ENCODE measurements at regions not wholly inside any gene's neighbourhood (a gene's known extent, or its start where the extent isn't known, plus 50 kb on each side); places are given as distances from the start of the nearest gene placed in this dataset.

DNA sequence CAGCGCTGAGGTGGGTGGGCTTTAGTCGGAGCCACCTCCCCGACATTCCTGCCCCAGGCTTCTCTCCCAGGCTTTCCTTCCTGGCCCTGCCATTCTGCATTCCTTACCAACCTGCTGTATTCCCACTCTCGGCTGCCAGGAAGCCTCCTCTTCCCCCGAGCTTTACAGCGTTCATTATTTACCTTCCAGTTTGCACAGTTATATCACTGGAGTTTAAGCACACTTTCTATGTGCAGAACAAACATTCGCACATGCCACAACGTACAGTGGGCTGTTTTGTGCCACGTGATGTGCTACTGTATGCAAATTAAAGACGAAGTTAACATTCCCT is 246.3 kb downstream of the SOX11 start:
- ChIA-PET POLR2A (no interaction called here), CTCF (no interaction called here)
- ATAC-seq (no peak), DNase-seq (ENCODE audit: low spot score) (no peak)
- no peak overlapping the region for H3K27ac Mint-ChIP-seq
- no peaks in the 10 kb centered on the region for H3K4me1 Mint-ChIP-seq
- H3K4me3 Mint-ChIP-seq: no peak overlapping the region
- H3K9me3 Mint-ChIP-seq: peaks cover 71% of the 10 kb centered on the region
- TF ChIP-seq, protein P1, sequence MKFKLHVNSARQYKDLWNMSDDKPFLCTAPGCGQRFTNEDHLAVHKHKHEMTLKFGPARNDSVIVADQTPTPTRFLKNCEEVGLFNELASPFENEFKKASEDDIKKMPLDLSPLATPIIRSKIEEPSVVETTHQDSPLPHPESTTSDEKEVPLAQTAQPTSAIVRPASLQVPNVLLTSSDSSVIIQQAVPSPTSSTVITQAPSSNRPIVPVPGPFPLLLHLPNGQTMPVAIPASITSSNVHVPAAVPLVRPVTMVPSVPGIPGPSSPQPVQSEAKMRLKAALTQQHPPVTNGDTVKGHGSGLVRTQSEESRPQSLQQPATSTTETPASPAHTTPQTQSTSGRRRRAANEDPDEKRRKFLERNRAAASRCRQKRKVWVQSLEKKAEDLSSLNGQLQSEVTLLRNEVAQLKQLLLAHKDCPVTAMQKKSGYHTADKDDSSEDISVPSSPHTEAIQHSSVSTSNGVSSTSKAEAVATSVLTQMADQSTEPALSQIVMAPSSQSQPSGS (CRISPR knock-in tag; IDR thresholded peaks at IDR 0.05; ENCODE audit: borderline replicate concordance, low read depth): no peak
- TF ChIP-seq ZNF416 (CRISPR knock-in tag; IDR thresholded peaks at IDR 0.05) (no peak), IRF2 (CRISPR knock-in tag; IDR thresholded peaks at IDR 0.05; ENCODE audit: borderline replicate concordance, low read depth) (no peak), ZNF396 (CRISPR knock-in tag; IDR thresholded peaks at IDR 0.05; ENCODE audit: borderline replicate concordance) (no peak), EMX1 (CRISPR knock-in tag; IDR thresholded peaks at IDR 0.05) (no peak), ZBTB21 (CRISPR knock-in tag; IDR thresholded peaks at IDR 0.05; ENCODE audit: borderline replicate concordance) (no peak), NFE2L1 (CRISPR knock-in tag; IDR thresholded peaks at IDR 0.05) (no peak), NR2C2 (CRISPR knock-in tag; IDR thresholded peaks at IDR 0.05) (no peak)
- TF ChIP-seq, protein P2, sequence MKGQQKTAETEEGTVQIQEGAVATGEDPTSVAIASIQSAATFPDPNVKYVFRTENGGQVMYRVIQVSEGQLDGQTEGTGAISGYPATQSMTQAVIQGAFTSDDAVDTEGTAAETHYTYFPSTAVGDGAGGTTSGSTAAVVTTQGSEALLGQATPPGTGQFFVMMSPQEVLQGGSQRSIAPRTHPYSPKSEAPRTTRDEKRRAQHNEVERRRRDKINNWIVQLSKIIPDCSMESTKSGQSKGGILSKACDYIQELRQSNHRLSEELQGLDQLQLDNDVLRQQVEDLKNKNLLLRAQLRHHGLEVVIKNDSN (CRISPR knock-in tag; IDR thresholded peaks at IDR 0.05): no peak
- TF ChIP-seq, protein P3, sequence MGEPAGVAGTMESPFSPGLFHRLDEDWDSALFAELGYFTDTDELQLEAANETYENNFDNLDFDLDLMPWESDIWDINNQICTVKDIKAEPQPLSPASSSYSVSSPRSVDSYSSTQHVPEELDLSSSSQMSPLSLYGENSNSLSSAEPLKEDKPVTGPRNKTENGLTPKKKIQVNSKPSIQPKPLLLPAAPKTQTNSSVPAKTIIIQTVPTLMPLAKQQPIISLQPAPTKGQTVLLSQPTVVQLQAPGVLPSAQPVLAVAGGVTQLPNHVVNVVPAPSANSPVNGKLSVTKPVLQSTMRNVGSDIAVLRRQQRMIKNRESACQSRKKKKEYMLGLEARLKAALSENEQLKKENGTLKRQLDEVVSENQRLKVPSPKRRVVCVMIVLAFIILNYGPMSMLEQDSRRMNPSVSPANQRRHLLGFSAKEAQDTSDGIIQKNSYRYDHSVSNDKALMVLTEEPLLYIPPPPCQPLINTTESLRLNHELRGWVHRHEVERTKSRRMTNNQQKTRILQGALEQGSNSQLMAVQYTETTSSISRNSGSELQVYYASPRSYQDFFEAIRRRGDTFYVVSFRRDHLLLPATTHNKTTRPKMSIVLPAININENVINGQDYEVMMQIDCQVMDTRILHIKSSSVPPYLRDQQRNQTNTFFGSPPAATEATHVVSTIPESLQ (CRISPR knock-in tag; IDR thresholded peaks at IDR 0.05): no peak
- TF ChIP-seq, protein P4, sequence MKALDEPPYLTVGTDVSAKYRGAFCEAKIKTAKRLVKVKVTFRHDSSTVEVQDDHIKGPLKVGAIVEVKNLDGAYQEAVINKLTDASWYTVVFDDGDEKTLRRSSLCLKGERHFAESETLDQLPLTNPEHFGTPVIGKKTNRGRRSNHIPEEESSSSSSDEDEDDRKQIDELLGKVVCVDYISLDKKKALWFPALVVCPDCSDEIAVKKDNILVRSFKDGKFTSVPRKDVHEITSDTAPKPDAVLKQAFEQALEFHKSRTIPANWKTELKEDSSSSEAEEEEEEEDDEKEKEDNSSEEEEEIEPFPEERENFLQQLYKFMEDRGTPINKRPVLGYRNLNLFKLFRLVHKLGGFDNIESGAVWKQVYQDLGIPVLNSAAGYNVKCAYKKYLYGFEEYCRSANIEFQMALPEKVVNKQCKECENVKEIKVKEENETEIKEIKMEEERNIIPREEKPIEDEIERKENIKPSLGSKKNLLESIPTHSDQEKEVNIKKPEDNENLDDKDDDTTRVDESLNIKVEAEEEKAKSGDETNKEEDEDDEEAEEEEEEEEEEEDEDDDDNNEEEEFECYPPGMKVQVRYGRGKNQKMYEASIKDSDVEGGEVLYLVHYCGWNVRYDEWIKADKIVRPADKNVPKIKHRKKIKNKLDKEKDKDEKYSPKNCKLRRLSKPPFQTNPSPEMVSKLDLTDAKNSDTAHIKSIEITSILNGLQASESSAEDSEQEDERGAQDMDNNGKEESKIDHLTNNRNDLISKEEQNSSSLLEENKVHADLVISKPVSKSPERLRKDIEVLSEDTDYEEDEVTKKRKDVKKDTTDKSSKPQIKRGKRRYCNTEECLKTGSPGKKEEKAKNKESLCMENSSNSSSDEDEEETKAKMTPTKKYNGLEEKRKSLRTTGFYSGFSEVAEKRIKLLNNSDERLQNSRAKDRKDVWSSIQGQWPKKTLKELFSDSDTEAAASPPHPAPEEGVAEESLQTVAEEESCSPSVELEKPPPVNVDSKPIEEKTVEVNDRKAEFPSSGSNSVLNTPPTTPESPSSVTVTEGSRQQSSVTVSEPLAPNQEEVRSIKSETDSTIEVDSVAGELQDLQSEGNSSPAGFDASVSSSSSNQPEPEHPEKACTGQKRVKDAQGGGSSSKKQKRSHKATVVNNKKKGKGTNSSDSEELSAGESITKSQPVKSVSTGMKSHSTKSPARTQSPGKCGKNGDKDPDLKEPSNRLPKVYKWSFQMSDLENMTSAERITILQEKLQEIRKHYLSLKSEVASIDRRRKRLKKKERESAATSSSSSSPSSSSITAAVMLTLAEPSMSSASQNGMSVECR (CRISPR knock-in tag; IDR thresholded peaks at IDR 0.05; ENCODE audit: borderline replicate concordance): no peak
- TF ChIP-seq, protein P5, sequence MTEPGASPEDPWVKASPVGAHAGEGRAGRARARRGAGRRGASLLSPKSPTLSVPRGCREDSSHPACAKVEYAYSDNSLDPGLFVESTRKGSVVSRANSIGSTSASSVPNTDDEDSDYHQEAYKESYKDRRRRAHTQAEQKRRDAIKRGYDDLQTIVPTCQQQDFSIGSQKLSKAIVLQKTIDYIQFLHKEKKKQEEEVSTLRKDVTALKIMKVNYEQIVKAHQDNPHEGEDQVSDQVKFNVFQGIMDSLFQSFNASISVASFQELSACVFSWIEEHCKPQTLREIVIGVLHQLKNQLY (CRISPR knock-in tag; IDR thresholded peaks at IDR 0.05): no peak
- TF ChIP-seq, protein P6, sequence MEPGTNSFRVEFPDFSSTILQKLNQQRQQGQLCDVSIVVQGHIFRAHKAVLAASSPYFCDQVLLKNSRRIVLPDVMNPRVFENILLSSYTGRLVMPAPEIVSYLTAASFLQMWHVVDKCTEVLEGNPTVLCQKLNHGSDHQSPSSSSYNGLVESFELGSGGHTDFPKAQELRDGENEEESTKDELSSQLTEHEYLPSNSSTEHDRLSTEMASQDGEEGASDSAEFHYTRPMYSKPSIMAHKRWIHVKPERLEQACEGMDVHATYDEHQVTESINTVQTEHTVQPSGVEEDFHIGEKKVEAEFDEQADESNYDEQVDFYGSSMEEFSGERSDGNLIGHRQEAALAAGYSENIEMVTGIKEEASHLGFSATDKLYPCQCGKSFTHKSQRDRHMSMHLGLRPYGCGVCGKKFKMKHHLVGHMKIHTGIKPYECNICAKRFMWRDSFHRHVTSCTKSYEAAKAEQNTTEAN (CRISPR knock-in tag; IDR thresholded peaks at IDR 0.05): no peak
- H3K36me3 Mint-ChIP-seq: peaks cover 75% of the 10 kb centered on the region
- H3K27me3 Mint-ChIP-seq (ENCODE audit: low read depth): peaks cover 19% of the 10 kb centered on the region

DNA sequence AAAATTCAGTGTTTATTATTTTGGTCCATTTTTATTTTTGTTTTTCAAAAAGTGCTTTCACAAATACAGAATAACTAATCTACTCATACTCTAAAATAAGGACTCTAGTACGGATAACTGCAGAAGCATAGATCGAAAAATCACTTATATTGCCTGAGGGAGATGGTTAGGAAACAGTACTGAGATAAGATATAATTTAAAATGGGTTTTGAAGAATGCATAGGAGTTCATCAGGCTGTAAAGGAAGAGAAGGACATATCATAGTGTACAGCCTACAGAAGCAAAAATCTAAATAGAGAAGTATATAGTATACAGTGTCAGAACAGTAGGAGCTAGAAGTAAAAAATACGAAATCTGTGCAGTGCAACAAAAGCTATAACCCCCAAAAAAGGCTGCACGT is 247.4 kb downstream of the SOX11 start:
- Mint-ChIP-seq H3K9me3 (peaks cover 68% of the 10 kb centered on the region), H3K4me1 (no peaks in the 10 kb centered on the region), H3K4me3 (no peak overlapping the region), H3K36me3 (peaks cover 70% of the 10 kb centered on the region), H3K27me3 (ENCODE audit: low read depth) (peaks cover 15% of the 10 kb centered on the region), H3K27ac (no peak overlapping the region)
- CTCF ChIA-PET: no interaction called here
- ATAC-seq (no peak), DNase-seq (ENCODE audit: low spot score) (no peak)
- POLR2A ChIA-PET: no interaction called here
- TF ChIP-seq JAZF1 (CRISPR knock-in tag; IDR thresholded peaks at IDR 0.05): no peak
- no peak for TF ChIP-seq ZNF423 (CRISPR knock-in tag; IDR thresholded peaks at IDR 0.05)
- TF ChIP-seq, protein P7, sequence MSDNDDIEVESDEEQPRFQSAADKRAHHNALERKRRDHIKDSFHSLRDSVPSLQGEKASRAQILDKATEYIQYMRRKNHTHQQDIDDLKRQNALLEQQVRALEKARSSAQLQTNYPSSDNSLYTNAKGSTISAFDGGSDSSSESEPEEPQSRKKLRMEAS (CRISPR knock-in tag; IDR thresholded peaks at IDR 0.05): no peak
- TF ChIP-seq ZNF416 (CRISPR knock-in tag; IDR thresholded peaks at IDR 0.05): no peak
- TF ChIP-seq, protein P8, sequence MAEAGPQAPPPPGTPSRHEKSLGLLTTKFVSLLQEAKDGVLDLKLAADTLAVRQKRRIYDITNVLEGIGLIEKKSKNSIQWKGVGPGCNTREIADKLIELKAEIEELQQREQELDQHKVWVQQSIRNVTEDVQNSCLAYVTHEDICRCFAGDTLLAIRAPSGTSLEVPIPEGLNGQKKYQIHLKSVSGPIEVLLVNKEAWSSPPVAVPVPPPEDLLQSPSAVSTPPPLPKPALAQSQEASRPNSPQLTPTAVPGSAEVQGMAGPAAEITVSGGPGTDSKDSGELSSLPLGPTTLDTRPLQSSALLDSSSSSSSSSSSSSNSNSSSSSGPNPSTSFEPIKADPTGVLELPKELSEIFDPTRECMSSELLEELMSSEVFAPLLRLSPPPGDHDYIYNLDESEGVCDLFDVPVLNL (CRISPR knock-in tag; IDR thresholded peaks at IDR 0.05; ENCODE audit: borderline replicate concordance, low read depth): no peak
- no peak for TF ChIP-seq FOXJ3 (CRISPR knock-in tag; IDR thresholded peaks at IDR 0.05; ENCODE audit: borderline replicate concordance)
- no peak for TF ChIP-seq TCF7 (CRISPR knock-in tag; IDR thresholded peaks at IDR 0.05; ENCODE audit: low read depth)
- TF ChIP-seq CREB1 (CRISPR knock-in tag; IDR thresholded peaks at IDR 0.05): no peak

Data from WTC11 (cell line).